GM21528 (cell line): ENCODE measurements at regions not wholly inside any gene's neighbourhood (a gene's known extent, or its start where the extent isn't known, plus 50 kb on each side); places are given as distances from the start of the nearest gene placed in this dataset.
"Not testable (repeated sequence)": the region's sequence is repeated elsewhere in the genome, so short reads cannot be mapped to it uniquely, and the experiment has no call there.

Source experiments
- ATAC-seq: cut with Tn5 transposase; IDR thresholded peaks from one replicate; pipeline ENCODE4 v1.9.1; 2021; ENCODE audit warnings: mild to moderate bottlenecking, moderate library complexity; ENCODE audit not compliant: unreplicated experiment, low FRiP score

GRCh38 chr6:135555550-135555949 lies 58.0 kb upstream of the AHI1 start:
- no peak for ATAC-seq

GRCh38 chr6:135557582-135557981 lies 60.0 kb upstream of the AHI1 start:
- no peak for ATAC-seq

GRCh38 chr6:135565605-135566004 lies 68.1 kb upstream of the AHI1 start:
- not testable (repeated sequence) for ATAC-seq

- ATAC-seq: no peak
Observed at GRCh38 chr6:135566311-135567068, 69.0 kb upstream of the AHI1 start.

- no peak for ATAC-seq
Observed at GRCh38 chr6:135567375-135568083, 70.0 kb upstream of the AHI1 start.

- ATAC-seq: peak; percentile 58
Observed at GRCh38 chr6:135568379-135568778, 70.8 kb upstream of the AHI1 start.

- no peak for ATAC-seq
Observed at GRCh38 chr6:135572051-135572450, 74.5 kb upstream of the AHI1 start.

GRCh38 chr6:135575629-135576028 lies 78.1 kb upstream of the AHI1 start:
- no peak for ATAC-seq

GRCh38 chr6:135576055-135576454 lies 78.5 kb upstream of the AHI1 start:
- no peak for ATAC-seq

GRCh38 chr6:135577059-135577538 lies 79.6 kb upstream of the AHI1 start:
- ATAC-seq: peak; percentile 92

- ATAC-seq: no peak
Observed at GRCh38 chr6:135578976-135579375, 81.4 kb upstream of the AHI1 start.

- ATAC-seq: no peak
Observed at GRCh38 chr6:135581211-135581610, 83.7 kb upstream of the AHI1 start.

- no peak for ATAC-seq
Observed at GRCh38 chr6:135583256-135583761, 85.8 kb upstream of the AHI1 start.

GRCh38 chr6:135586388-135586787 lies 88.8 kb upstream of the AHI1 start:
- no peak for ATAC-seq

GRCh38 chr6:135586844-135587243 lies 89.3 kb upstream of the AHI1 start:
- no peak for ATAC-seq

GRCh38 chr6:135592276-135592675 lies 94.7 kb upstream of the AHI1 start:
- no peak for ATAC-seq

- no peak for ATAC-seq
Observed at GRCh38 chr6:135594000-135594399, 96.5 kb upstream of the AHI1 start.

GRCh38 chr6:135600086-135600702 lies 102.7 kb upstream of the AHI1 start:
- ATAC-seq: no peak

- ATAC-seq: no peak
Observed at GRCh38 chr6:135600931-135601330, 103.4 kb upstream of the AHI1 start.

GRCh38 chr6:135601857-135602256 lies 104.3 kb upstream of the AHI1 start:
- ATAC-seq: no peak

- ATAC-seq: no peak
Observed at GRCh38 chr6:135603249-135603648, 105.7 kb upstream of the AHI1 start.
